ENCODE measurements at regions not wholly inside any gene's neighbourhood (a gene's known extent, or its start where the extent isn't known, plus 50 kb on each side); places are given as distances from the start of the nearest gene placed in this dataset.
A peak's percentile ranks its signal among the peaks of the same experiment; 100 is the strongest.
"Not testable (repeated sequence)": the region's sequence is repeated elsewhere in the genome, so short reads cannot be mapped to it uniquely, and the experiment has no call there.

DNA sequence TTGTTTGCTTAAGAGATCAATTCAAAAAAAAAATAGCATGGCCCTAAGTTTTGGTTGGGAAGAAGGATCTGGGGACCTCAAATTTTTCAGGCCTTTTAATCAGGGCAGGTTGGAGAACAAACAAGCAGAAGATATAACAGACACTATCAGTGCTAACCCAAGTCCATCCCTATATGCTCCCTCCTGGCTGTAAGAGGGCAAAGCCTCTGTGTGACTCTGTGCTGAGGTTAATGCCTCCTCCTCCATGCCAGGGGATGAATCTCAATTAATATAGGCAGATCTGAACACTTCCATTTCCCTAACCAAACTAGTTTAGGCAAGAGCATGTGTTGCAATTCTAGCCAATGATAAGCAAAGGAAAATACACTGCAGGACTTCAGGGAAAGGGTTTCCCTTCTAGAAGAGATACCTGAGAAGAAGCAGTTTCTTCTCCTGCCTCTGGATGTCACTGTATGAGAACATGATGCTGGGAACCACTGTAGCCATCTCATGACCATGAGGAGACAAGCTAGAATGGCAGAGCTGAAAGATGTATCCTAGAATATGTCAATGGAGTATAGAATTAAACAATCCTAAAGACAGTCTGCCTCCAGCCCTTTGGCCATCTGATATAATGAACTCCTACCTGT, 76.0 kb downstream of the CHD9NB start:
- no peak for DNase-seq

DNA sequence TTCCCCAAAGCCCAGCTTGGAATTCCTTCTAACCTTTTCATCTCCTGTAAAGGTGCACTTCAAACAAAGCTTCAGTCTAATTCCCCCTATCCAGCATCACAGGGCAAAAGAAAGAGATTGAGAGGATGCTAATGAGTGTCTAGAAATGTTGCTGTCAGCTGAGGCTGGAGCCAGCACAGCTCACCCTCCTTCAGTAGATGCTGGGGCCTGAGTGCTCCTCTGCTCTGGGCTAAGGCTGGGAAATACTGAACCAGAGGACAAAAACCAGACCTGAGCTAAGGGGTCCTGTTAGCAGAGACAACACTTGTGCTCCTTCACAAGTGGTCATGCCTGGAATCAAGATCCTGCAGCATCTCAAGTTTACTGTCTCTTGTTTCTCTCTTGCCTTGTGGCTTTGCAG, 85.0 kb downstream of the CHD9NB start:
- no peak for DNase-seq

DNA sequence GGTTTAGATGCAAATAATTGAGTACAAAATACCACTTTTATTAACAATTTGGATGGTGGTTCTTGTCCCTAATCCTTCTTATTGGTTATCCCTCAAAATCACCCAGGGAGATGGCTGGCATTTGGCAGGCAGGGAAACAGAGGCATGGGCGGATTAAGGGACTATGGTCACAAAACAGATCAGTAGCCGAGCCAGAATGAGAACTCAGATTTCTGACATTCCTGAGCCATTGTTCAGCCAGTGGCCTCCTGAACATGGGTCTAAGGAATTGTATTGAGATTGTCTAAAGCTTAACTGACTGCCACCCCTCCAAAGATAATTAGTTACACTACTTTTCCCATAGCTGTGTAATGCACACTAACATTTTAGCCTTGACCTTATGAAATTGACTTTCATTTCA, 88.4 kb downstream of the CHD9NB start:
- DNase-seq: no peak

DNA sequence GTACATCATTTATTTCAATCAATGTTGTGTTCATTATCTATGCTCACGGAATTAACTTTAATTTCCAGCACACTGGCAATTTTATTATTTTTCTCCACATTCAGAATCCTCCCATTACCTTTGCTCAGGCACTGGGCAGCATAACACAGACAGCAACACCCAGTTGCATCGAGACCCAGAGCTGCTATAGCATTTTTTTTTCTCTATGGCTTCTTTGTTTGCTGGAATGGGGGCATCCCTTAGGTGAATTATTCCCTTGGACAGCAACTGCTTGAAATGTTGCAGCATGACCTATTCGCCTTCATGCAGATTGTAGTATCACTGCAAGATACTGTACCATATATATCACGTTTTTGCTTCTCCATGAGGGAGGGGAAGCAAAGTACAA, 88.8 kb downstream of the CHD9NB start:
- no peak for DNase-seq

DNA sequence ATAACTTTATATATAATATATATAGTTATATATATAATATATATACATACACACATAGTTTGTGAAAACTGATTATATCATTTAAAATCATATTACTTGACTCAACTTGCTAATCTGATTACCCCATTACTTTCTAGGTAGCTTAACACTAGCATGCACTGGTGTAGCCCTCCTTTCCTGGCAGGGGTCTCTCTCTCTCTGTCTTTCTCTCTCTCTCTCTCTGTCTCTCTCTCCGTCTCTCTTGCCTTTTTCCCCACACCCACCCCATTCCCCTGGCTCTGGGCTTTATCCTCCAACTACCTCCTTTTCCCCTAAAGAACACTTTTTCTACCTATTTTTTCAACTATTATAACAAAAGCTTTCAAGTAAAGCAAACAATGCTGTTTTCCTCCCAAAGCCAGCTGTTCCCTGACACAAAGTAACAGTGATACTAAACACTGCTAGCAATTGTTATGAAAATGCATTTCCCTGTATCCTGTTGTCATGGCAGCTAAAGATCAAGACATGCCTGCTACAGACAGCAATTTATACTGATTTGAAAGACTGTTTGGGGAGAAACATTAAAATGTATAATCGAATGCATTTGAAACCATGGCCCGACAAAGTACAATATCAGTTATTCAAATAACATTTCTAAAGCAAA, 89.4 kb downstream of the CHD9NB start:
- no peak for DNase-seq

DNA sequence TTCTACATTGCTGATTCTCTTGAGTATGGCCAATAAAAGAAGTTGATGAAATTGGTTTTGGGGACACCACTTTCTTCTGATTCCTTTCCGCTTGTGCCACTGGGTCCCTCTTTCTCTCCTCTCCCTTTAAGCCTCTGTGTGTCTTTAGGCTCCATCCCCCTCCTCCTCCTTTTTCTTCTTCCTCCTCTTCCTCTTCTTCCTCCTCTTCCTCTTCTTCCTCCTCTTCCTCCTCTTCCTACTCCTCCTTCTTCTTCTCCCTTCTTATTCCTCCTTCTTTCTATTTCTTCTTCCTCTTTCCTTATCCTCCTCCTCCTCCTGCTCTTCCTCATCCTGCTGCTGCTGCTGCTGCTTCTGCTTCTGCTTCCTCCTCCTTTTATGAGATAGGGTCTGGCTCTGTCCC, 93.7 kb downstream of the CHD9NB start:
- no peak for DNase-seq

DNA sequence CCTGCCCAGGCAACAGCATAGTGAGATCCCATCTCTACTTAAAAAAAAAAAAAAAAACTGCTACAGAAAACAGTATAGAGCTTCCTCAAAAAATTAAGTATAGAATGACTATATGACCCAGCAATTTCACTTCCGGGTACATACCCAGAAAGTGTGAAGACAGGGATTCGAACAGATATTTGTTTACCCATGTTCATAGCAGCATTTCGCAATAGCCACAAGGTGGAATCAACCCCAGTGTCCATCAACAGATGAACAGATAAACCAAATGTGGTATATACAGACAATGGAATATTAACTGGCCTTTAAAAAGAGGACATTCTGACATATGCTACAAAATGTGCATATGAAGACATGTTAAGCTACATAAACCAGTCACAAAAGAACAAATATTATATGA, 95.5 kb downstream of the CHD9NB start:
- DNase-seq: no peak

DNA sequence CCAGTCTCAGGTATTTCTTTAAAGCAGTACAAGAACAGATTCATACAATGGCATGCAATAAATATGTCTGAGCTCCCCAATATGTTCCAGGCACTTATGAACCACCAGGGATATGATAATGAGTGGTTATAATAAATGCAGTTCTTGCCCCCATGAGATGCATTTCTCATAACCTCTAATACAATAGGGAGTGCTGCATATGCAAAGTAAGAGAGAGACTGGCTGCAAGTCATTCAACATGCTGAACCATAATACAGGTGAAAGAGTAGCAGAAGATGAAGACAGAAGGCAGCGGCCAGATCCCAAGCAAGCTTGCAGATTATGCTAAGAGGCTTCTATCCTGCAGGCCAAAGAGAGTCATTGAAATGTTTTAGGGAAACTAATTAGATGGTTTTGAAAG, 96.7 kb downstream of the CHD9NB start:
- DNase-seq: no peak

DNA sequence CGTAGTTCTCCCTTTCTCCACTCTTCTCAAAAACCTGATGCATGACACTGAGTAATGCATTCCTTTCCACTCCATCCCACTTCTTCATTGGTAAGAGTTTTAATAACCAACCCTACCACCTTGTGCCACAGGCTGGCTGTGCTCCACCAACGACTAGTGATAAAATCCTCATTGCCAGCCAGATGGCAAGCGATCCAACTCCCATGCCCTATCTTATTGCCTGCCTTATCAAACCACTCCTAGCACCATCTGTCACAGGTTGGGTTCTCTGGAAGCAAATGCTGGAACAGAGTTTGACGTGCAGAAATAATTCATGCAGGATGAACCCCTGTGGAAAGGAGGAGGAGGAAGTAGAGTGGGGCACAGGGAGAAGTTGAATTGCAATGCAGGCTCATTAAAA, 99.5 kb downstream of the CHD9NB start:
- DNase-seq: no peak

DNA sequence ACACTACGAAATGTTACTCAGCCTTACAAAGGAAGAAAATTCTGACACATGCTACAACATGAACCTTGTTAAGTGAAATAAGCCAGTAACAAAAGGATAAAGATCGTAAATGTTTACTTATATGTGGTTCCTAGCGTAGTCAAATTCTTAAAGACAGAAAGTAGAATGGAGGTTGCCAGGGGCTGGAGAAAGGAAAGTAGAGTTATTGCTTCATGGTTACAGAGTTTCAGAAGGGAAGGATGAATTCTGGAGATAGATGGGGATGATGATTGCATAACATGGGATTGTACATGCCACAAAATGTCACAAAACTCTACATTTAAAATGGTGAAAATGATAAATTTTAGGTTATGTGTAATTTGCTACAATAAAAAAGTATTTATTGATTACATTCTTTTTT, 103.8 kb downstream of the CHD9NB start:
- no peak for DNase-seq

DNA sequence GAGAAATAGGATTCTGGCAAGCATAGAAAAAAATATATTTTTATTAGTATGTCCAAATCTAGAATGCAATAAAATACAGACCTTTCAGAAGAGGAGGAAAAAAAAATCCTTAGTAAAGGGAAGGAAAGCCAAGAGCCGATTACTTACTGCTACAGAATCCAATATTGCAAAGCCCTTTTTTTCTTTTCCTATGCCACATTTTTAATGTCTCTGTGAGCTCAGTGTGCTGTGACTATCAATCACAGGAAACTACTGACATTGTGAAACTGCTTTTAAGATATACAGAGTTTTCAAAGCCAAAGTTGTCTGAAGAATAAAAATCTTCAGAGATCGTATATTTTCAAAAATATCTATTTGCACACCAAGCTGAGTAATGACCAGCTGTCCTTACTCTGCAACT, 120.4 kb downstream of the CHD9NB start:
- no peak for DNase-seq

DNA sequence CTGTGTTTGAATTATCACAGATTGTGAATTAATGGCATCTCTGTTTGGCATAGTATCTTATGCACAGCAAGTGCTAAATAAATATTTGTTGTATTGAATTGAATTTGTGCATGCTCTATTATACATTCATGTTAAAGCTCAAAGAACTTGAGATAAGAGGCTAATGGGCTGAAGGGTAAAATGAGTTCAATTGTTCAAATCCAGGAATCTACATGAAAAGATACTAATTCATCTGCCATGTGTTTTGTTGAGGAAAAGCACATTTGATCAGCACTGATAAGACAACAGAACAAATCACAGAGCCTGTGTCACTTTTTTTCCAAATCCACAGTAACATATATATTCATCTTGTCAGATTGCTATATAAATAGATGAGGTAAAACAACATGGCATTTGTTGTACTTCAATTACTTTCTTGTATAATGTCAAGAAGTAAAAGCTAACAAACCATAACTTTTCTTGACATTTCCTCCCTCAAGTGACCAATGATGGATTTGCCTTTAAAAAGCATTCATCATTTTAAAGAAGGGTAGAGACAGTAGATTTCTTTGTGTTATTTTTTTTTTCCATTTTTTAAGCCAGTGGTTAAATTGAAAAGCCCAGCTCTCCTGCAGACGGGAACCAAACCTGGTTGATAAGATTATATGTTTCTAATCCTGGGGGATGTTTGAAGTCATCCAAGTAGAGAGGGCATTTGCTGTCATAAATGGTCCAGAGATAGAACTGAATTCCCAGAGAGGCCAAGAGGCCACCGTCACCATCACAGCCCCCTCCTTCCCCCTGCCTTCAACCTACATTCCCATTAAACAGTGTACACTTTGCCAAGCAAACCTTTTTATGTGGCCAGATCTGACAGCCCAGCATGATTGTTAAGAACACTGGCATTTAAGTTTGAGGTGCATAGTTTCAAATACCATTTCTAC, 123.0 kb downstream of the CHD9NB start:
- DNase-seq: no peak

DNA sequence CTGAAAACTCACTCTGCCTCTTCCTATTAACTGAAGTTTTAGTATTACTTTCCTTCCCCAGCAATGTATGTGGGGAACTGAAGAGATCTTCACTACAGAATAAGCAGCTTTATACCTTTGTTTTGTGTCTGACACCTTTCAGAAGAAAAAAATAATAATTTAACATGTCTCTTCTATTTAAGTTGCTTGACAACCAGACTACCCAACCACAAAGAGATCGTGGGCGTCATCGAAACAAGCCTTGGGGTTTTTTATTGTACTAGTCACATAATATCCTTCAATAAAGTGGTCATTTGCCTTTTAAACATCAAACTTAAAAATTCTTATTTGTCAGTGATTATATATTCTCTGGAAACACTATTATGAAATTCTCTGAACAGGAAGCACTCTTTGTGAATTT, 123.7 kb downstream of the CHD9NB start:
- no peak for DNase-seq

DNA sequence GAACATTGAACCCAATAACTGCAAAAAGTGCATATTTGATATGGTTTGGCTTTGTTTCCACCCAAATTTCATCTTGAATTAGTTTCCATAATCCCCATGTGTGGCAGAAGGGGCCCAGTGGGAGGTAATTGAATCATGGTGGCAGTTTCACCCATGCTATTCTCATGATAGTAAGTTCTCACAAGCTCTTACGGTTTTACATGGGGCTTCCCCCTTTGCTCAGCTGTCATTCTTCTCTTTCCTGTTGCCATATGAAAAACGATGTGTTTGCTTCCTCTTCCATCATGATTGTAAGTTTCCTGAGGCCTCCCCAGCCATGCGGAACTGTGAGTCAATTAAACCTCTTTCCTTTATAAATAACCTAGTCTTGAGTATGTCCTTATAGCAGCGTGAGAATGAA, 127.6 kb downstream of the CHD9NB start:
- no peak for DNase-seq

DNA sequence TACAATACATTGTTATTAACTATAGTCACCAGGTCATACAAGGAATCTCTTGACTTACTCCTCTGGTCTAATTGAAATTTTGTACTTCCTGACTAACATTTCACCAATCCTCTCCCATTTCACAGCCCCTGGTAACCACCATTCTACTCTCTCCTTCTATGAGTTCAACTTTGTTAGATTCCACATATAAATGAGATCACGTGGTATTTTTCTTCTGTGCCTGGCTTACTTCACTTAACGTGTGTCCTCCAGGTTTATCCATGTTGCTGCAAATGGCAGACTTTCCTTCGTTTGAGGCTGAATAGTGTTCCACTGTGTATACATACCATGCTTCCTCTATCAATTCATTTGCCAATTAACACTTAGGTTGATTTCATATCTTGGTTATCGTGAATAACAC, 128.5 kb downstream of the CHD9NB start:
- no peak for DNase-seq

DNA sequence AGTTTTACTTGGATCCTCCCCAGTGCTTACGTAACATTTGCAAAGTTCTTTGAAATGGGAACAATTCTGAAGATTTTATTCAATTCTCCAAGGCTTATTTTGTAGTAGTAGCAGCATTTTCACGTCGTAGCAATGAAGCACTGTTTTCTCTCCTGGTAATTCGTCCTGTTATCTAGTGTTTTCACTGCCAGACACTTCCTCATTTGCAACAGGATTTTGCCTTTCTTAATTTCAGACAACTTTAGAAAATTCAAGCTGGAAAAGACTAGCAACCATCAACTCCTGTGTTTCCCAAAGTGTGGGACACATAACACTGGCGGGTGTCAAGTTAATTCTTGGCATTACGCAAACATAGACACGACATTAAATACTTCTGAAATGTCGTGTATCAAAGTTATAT, 131.6 kb downstream of the CHD9NB start:
- DNase-seq: no peak

DNA sequence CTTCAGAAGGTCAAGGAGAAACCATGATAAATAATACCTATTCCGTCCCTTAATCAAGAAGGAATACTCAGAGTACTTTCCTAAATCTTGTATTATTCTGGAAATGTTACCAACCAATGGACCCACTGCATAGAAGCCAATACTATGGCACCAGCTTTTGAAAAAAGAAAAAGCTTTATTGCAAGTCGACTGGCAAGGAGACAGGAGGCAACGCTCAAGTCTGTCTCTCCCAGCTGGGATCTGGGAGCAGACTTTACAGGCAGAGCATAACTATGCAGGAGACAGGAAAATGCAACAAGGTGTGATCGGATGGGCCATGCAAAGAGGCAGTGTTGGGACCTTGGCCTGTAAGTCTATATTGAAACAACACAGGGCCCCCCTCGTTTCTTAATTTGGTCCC, 132.4 kb downstream of the CHD9NB start:
- no peak for DNase-seq

DNA sequence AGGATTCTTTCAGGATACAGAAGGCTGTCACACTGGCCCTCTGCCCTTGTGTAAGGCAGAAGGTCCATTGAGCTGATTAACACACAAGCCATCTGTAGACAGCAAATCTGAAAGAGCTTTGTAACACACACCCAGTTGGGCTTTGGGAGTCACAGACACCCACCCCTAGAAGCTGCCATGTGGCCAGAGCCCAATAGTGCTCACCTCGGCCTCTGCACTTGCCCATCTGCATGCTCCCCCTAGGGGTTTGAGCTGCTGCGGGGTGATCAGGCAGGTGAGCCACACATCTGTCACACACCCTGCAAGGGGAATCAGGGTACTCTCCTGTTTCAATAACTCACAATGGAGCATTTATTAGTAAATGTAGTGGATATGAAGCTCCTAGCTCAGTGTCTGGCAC, 138.3 kb downstream of the CHD9NB start:
- no peak for DNase-seq

DNA sequence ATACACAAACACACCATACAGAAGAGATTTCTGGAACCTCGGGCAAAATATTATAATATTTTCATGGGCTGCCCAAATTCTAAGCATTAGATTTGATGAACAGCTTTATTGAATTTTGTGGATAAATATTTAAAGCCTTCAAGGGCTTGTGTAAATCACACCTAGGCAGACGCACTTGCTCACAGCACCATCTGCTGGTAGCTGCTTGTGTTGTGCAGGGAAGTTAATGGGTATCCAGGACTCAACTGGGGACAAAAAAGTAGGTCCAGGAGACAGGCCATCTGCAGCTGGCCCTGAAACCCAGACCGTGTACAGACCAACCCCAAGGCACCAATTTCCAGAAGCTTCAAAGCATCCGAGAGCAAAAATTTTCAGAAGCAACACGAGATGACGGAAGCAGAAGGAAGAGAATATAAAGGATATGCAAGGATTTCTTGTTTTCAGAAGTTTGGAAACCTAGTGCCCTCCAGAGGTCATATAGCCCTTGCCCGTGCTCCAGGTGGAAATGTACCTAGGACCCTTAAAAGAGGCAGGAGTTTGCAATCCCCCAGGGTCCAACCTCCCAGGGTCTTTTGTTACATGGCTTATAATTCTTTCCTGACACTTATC, 140.0 kb downstream of the CHD9NB start:
- DNase-seq: peak; percentile 45 to 51

DNA sequence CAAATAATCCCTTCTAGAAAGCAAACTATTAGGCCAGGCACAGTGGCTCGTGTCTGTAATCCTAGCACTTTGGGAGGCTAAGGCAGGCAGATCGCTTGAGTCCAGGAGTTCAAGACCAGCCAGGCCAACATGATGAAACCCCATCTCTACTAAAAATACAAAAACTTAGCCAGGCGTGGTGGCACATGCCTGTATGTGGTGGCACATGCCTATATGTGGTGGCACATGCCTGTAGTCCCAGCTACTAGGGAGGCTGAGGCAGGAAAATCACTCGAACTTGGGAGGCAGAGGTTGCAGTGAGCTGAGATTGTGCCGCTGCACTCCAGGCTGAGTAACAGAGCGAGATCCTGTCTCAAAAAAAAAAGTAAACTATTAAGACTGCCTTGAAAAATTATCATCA, 144.6 kb downstream of the CHD9NB start:
- DNase-seq: not testable (repeated sequence)

DNA sequence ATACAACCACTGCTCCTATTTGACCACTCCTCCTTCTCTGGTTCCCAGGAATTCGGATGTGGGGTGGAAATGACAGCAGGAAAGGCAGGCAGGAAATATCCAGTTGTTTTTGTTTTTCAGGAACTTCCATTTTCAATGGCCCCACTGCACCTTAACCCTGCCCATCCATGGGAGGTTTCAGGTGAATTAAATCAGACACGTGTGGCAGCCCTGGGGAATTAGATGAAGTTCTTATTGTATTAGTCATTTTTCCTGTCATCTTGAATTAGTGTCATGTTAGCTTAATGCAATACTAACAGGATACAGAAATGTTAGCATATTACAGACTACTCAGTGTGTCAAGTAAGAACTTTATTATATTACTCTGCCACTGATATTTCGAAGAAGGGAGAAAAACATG, 146.4 kb downstream of the CHD9NB start:
- no peak for DNase-seq

DNA sequence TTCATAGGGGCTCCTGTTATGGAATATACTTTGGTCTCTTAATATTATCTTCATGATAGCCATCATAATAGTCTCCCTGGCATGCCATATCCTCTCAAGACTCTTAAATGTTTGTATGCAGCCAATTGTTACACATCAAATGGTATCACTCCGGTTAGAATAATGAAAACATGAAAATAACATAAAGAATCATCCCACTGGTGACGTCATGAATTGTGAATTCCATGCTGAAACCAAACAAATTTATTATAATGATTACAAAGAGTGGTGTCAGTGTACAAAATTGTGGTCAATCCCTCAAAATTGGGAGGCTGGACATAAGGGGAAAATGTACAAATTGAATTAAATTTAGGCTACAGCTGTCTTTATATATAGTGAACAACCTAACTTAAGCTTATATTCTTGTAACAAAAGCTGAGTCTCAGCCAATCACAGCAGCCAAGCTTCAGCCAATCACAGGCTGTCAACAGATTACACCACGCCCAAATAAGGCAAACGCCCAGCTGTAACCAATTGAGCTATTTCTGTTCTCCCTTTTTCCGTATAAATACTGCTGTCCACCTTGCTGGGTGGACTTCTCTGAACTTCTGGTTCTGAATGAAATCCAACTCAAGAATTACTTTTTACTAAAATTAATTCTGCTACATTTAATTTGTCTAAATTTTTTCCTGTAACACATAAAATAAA, 156.1 kb downstream of the CHD9NB start:
- no peak for DNase-seq

DNA sequence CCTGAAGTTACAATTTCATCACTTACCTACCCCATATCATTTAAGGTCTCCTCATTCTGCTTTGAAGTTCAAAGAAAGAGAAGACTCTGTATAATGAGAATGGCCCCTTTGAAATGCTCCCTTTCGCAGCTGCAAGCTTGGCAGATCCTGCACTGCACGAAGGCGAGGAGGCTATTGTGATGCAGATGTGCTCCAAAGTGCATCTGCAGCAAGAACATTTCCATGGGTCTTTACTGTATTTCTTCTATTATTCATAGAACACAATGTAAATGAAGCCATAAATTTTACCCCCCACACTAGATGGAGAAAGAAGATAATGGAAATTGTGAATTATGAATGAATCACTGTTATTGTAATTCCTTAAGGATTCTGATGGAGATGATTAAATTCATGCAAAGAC, 178.7 kb downstream of the CHD9NB start:
- no peak for DNase-seq
